Kidney (tissue), 13 donors: ENCODE measurements at regions not wholly inside any gene's neighbourhood (a gene's known extent, or its start where the extent isn't known, plus 50 kb on each side); places are given as distances from the start of the nearest gene placed in this dataset.
A peak's percentile ranks its signal among the peaks of the same experiment; 100 is the strongest.

Experiments
- DNase-seq, 5 donors: peaks; one replicate each; pipeline ENCODE4 v3.0.0-alpha.2; 2013 to 2020
- FAIRE-seq: peaks from 2 replicates; lab custom pipeline; 2012; peaks lifted over from hg19 to GRCh38; lab: Jason Lieb, UNC
- H3K27ac ChIP-seq, 2 donors: one replicate each; pipeline ENCODE4 v1.7.0; 2013; ENCODE audit warnings: low read depth in 2 of 2, low read length in 2 of 2, inconsistent platforms in 1 of 2
- H3K27me3 ChIP-seq: one replicate; pipeline ENCODE4 v1.7.1; 2013; ENCODE audit warnings: low read length, inconsistent platforms; ENCODE audit not compliant: control insufficient read depth, insufficient read depth
- H3K36me3 ChIP-seq, 3 donors: one replicate each; pipeline versions ENCODE4 v1.7.0 to v1.7.1; 2013; ENCODE audit warnings: low read length in 3 of 3, control low read depth in 1 of 3, inconsistent platforms in 1 of 3; ENCODE audit not compliant: insufficient read depth in 3 of 3, control insufficient read depth in 2 of 3
- H3K4me1 ChIP-seq, 3 donors: one replicate each; pipeline versions ENCODE4 v1.7.0 to v1.7.1; 2013; ENCODE audit warnings: low read length in 3 of 3, inconsistent platforms in 1 of 3, low read depth in 1 of 3; ENCODE audit not compliant: control insufficient read depth in 2 of 3, insufficient read depth in 2 of 3
- H3K4me3 ChIP-seq, 3 donors: one replicate each; pipeline versions ENCODE4 v1.7.0 to v1.8.1; 2013; ENCODE audit warnings: low read length in 3 of 3, control low read depth in 1 of 3, inconsistent platforms in 1 of 3
- H3K9ac ChIP-seq, 3 donors: one replicate each; pipeline versions ENCODE4 v1.7.0 to v1.7.1; 2013; ENCODE audit warnings: low read length in 3 of 3, control low read depth in 1 of 3, inconsistent platforms in 1 of 3
- H3K9me3 ChIP-seq, 3 donors: one replicate each; pipeline versions ENCODE4 v1.7.0 to v1.7.1; 2013; ENCODE audit warnings: low read length in 3 of 3, control low read depth in 1 of 3, inconsistent platforms in 1 of 3; ENCODE audit not compliant: control insufficient read depth in 2 of 3, insufficient read depth in 1 of 3
- intact Hi-C: fragments of 100-400 bp; cut with DNase I; formaldehyde crosslinking; loops from one replicate; pipeline ENCODE4 v1.11.1; 2022
- TF ChIP-seq, protein P1 (sequence below): IDR thresholded peaks from 3 replicates; pipeline ENCODE4 v1.5.1; 2012; ENCODE audit warnings: mild to moderate bottlenecking, moderate library complexity, borderline replicate concordance; ENCODE audit not compliant: insufficient read depth; ENCODE audit errors: extremely low read depth
- donor health status: control.
- donor health status: control.
- donor health status: control.
- donor health status: control.
- donor health status: control.
- donor health status: DM: yes; HTN: yes; CAD: no.
- donor health status: Normal renal cell carcinoma (clear cell type).

- no peaks in the 10 kb centered on the region for H3K27me3 ChIP-seq
- no peaks in the 10 kb centered on the region for H3K36me3 ChIP-seq
- H3K9ac ChIP-seq = no peak overlapping the region
- intact Hi-C loops = no loop called here
- FAIRE-seq = no peak
- H3K4me3 ChIP-seq = no peak overlapping the region
- H3K27ac ChIP-seq = no peak overlapping the region
- TF ChIP-seq, protein P1, sequence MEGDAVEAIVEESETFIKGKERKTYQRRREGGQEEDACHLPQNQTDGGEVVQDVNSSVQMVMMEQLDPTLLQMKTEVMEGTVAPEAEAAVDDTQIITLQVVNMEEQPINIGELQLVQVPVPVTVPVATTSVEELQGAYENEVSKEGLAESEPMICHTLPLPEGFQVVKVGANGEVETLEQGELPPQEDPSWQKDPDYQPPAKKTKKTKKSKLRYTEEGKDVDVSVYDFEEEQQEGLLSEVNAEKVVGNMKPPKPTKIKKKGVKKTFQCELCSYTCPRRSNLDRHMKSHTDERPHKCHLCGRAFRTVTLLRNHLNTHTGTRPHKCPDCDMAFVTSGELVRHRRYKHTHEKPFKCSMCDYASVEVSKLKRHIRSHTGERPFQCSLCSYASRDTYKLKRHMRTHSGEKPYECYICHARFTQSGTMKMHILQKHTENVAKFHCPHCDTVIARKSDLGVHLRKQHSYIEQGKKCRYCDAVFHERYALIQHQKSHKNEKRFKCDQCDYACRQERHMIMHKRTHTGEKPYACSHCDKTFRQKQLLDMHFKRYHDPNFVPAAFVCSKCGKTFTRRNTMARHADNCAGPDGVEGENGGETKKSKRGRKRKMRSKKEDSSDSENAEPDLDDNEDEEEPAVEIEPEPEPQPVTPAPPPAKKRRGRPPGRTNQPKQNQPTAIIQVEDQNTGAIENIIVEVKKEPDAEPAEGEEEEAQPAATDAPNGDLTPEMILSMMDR = no peak
- H3K9me3 ChIP-seq = no peaks in the 10 kb centered on the region
- DNase-seq = peak in 3 of 5 donors; percentile 33 to 66 (median 66)
- H3K4me1 ChIP-seq = no peaks in the 10 kb centered on the region
These were observed 950.6 kb downstream of the DCDC2C start for GRCh38 chr2:4653991-4654390.

GRCh38 chr2:4656326-4656725 lies 953.0 kb downstream of the DCDC2C start:
- DNase-seq = no peak
- Histone ChIP-seq H3K27ac (no peak overlapping the region), H3K4me1 (no peaks in the 10 kb centered on the region), H3K27me3 (no peaks in the 10 kb centered on the region), H3K9me3 (no peaks in the 10 kb centered on the region), H3K9ac (no peak overlapping the region), H3K4me3 (no peak overlapping the region), H3K36me3 (no peaks in the 10 kb centered on the region)
- intact Hi-C loops = no loop called here
- no peak for FAIRE-seq
- TF ChIP-seq, protein P1 = no peak

DNA sequence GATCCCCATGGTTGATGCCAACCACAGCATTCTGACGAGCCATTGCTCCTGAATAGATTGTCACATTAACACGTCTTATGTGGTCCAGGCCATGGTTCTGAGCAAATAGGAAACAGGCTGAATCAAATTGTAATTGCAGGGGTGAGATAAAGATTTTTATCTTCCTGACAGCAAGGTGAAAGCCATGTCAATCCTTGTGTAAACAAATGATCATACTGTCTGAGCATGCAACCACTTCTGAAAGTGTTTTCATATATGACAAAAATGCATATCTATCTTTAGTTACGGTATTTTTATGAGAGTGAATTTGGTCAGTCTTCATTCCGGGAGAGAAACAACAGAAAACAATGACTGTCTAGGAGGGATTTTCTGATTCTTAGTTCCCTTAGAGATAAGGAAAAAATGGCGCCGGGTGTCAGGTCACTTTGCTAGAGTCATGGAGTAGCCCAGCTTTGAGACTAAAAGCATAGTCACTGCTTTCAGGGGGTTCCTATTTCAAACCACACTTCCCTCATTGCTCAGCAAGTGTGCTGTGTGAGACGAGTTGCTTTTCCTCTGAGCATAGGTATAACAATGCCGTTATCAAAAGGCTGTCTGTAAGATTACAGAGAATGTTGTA lies 958.9 kb downstream of the DCDC2C start:
- H3K9ac ChIP-seq = no peak overlapping the region
- H3K9me3 ChIP-seq = no peaks in the 10 kb centered on the region
- H3K36me3 ChIP-seq = no peaks in the 10 kb centered on the region
- H3K27ac ChIP-seq = no peak overlapping the region
- DNase-seq (no peak), FAIRE-seq (no peak)
- H3K4me1 ChIP-seq = no peaks in the 10 kb centered on the region
- intact Hi-C loops = no loop called here
- H3K4me3 ChIP-seq = no peak overlapping the region
- no peaks in the 10 kb centered on the region for H3K27me3 ChIP-seq
- TF ChIP-seq, protein P1 = no peak

- FAIRE-seq = no peak
These were observed 965.0 kb downstream of the DCDC2C start for GRCh38 chr2:4668381-4668780.

More at GRCh38 chr2:4668381-4668780, 965.0 kb downstream of the DCDC2C start:
- no peaks in the 10 kb centered on the region for H3K9me3 ChIP-seq
- no peak overlapping the region for H3K9ac ChIP-seq
- no peak overlapping the region for H3K27ac ChIP-seq
- TF ChIP-seq, protein P1 = no peak
- no peaks in the 10 kb centered on the region for H3K36me3 ChIP-seq
- no peaks in the 10 kb centered on the region for H3K27me3 ChIP-seq
- intact Hi-C loops = no loop called here
- DNase-seq = no peak
- no peaks in the 10 kb centered on the region for H3K4me1 ChIP-seq
- H3K4me3 ChIP-seq = no peak overlapping the region
